NB4 (cell line): ENCODE measurements at regions not wholly inside any gene's neighbourhood (a gene's known extent, or its start where the extent isn't known, plus 50 kb on each side); places are given as distances from the start of the nearest gene placed in this dataset.

Experiments used
- DNase-seq: peaks from one replicate; pipeline ENCODE4 v3.0.0; 2010; ENCODE audit warnings: low read depth
- H3K4me3 ChIP-seq: one replicate; pipeline ENCODE4 v1.5.1; 2011; ENCODE audit warnings: mild to moderate bottlenecking, low read depth, low read length, moderate library complexity
- CTCF ChIP-seq: IDR thresholded peaks from one replicate; pipeline ENCODE4 v1.5.1; 2012; ENCODE audit warnings: low read depth, low read length
- MAX ChIP-seq: IDR thresholded peaks from 2 replicates; pipeline ENCODE4 v1.6.1; 2011; ENCODE audit warnings: low read depth, low read length
- MYC ChIP-seq: IDR thresholded peaks from 2 replicates; pipeline ENCODE4 v1.6.1; 2011; ENCODE audit warnings: low read depth, low read length
- POLR2A ChIP-seq: IDR thresholded peaks from 2 replicates; pipeline ENCODE4 v1.6.1; 2011; ENCODE audit warnings: mild to moderate bottlenecking; ENCODE audit not compliant: insufficient read length; ENCODE audit errors: extremely low read depth

GRCh38 chr6:15023448-15023847 is 222.4 kb upstream of the JARID2 start:
- peak; percentile 18 for DNase-seq
- TF ChIP-seq MYC (no peak), POLR2A (no peak), CTCF (no peak), MAX (no peak)
- H3K4me3 ChIP-seq = no peak overlapping the region

- no peak for DNase-seq
- no peak for TF ChIP-seq POLR2A
- TF ChIP-seq CTCF = no peak
- TF ChIP-seq MAX = no peak
- TF ChIP-seq MYC = no peak
- H3K4me3 ChIP-seq = no peak overlapping the region
These were observed 220.4 kb upstream of the JARID2 start for GRCh38 chr6:15025446-15025845.

GRCh38 chr6:15026832-15027231 is 219.0 kb upstream of the JARID2 start:
- H3K4me3 ChIP-seq = no peak overlapping the region
- no peak for DNase-seq
- no peak for TF ChIP-seq POLR2A
- TF ChIP-seq MYC = no peak
- TF ChIP-seq CTCF = no peak
- TF ChIP-seq MAX = no peak

GRCh38 chr6:15027472-15027871 is 218.4 kb upstream of the JARID2 start:
- no peak for DNase-seq
- no peak overlapping the region for H3K4me3 ChIP-seq
- TF ChIP-seq POLR2A = no peak
- TF ChIP-seq MYC = no peak
- no peak for TF ChIP-seq MAX
- no peak for TF ChIP-seq CTCF

- no peak for TF ChIP-seq CTCF
- TF ChIP-seq POLR2A = no peak
- no peak for TF ChIP-seq MYC
- TF ChIP-seq MAX = no peak
- no peak overlapping the region for H3K4me3 ChIP-seq
- no peak for DNase-seq
These were observed 213.9 kb upstream of the JARID2 start for GRCh38 chr6:15032015-15032414.

GRCh38 chr6:15033850-15034203 is 212.0 kb upstream of the JARID2 start:
- DNase-seq = no peak
- no peak for TF ChIP-seq MYC
- TF ChIP-seq MAX = no peak
- TF ChIP-seq CTCF = no peak
- TF ChIP-seq POLR2A = no peak
- H3K4me3 ChIP-seq = no peak overlapping the region
